ENCODE measurements at regions not wholly inside any gene's neighbourhood (a gene's known extent, or its start where the extent isn't known, plus 50 kb on each side); places are given as distances from the start of the nearest gene placed in this dataset.

GRCh38 chr5:27434335-27434734 is 395.9 kb upstream of the CDH9 start:
- TF ChIP-seq CTCF (IDR thresholded peaks at IDR 0.05; ENCODE audit: borderline replicate concordance) = no peak
- no peak overlapping the region for H3K4me3 ChIP-seq

GRCh38 chr5:27414099-27414498 is 375.7 kb upstream of the CDH9 start:
- no peak for DNase-seq
- Histone ChIP-seq H3K4me3 (no peak overlapping the region), H3K36me3 (no peaks in the 10 kb centered on the region), H3K9me3 (replicated peaks) (peaks cover 8% of the 10 kb centered on the region), H3K27ac (replicated peaks) (no peak overlapping the region), H3K27me3 (ENCODE audit: low read depth) (no peaks in the 10 kb centered on the region), H3K4me1 (no peaks in the 10 kb centered on the region)
- intact Hi-C loops (cut with micrococcal nuclease) = no loop called here
- TF ChIP-seq CTCF (IDR thresholded peaks at IDR 0.05; ENCODE audit: borderline replicate concordance) = no peak

More at GRCh38 chr5:27434335-27434734, 395.9 kb upstream of the CDH9 start:
- H3K9me3 ChIP-seq (replicated peaks) = peaks cover 3% of the 10 kb centered on the region
- H3K4me1 ChIP-seq = no peaks in the 10 kb centered on the region
- DNase-seq = no peak
- no peaks in the 10 kb centered on the region for H3K27me3 ChIP-seq (ENCODE audit: low read depth)
- intact Hi-C loops (cut with micrococcal nuclease) = no loop called here
- no peak overlapping the region for H3K27ac ChIP-seq (replicated peaks)
- no peaks in the 10 kb centered on the region for H3K36me3 ChIP-seq

- Histone ChIP-seq H3K27me3 (ENCODE audit: low read depth) (no peaks in the 10 kb centered on the region), H3K36me3 (no peaks in the 10 kb centered on the region)
- intact Hi-C loops (cut with micrococcal nuclease) = no loop called here
Observed at GRCh38 chr5:27412384-27412783, 374.0 kb upstream of the CDH9 start.

GRCh38 chr5:27406020-27406419 is 367.6 kb upstream of the CDH9 start:
- DNase-seq = no peak
- Histone ChIP-seq H3K4me3 (no peak overlapping the region), H3K4me1 (no peaks in the 10 kb centered on the region), H3K27me3 (ENCODE audit: low read depth) (no peaks in the 10 kb centered on the region), H3K36me3 (no peaks in the 10 kb centered on the region), H3K27ac (replicated peaks) (no peak overlapping the region), H3K9me3 (replicated peaks) (peaks cover 6% of the 10 kb centered on the region)
- TF ChIP-seq CTCF (IDR thresholded peaks at IDR 0.05; ENCODE audit: borderline replicate concordance) = no peak
- intact Hi-C loops (cut with micrococcal nuclease) = no loop called here

More at GRCh38 chr5:27412384-27412783, 374.0 kb upstream of the CDH9 start:
- Histone ChIP-seq H3K4me3 (no peak overlapping the region), H3K27ac (replicated peaks) (no peak overlapping the region), H3K9me3 (replicated peaks) (no peaks in the 10 kb centered on the region), H3K4me1 (no peaks in the 10 kb centered on the region)
- DNase-seq = no peak
- no peak for TF ChIP-seq CTCF (IDR thresholded peaks at IDR 0.05; ENCODE audit: borderline replicate concordance)

GRCh38 chr5:27403243-27403882 is 365.0 kb upstream of the CDH9 start:
- H3K36me3 ChIP-seq = no peaks in the 10 kb centered on the region
- no peaks in the 10 kb centered on the region for H3K27me3 ChIP-seq (ENCODE audit: low read depth)
- intact Hi-C loops (cut with micrococcal nuclease) = no loop called here
- TF ChIP-seq CTCF (IDR thresholded peaks at IDR 0.05; ENCODE audit: borderline replicate concordance) = no peak
- peaks cover 32% of the 10 kb centered on the region for H3K9me3 ChIP-seq (replicated peaks)
- no peaks in the 10 kb centered on the region for H3K4me1 ChIP-seq
- DNase-seq = no peak
- H3K27ac ChIP-seq (replicated peaks) = no peak overlapping the region
- no peak overlapping the region for H3K4me3 ChIP-seq

Measured in left ventricle myocardium inferior (tissue), 1 donor.